ENCODE measurements at regions not wholly inside any gene's neighbourhood (a gene's known extent, or its start where the extent isn't known, plus 50 kb on each side); places are given as distances from the start of the nearest gene placed in this dataset.

DNA sequence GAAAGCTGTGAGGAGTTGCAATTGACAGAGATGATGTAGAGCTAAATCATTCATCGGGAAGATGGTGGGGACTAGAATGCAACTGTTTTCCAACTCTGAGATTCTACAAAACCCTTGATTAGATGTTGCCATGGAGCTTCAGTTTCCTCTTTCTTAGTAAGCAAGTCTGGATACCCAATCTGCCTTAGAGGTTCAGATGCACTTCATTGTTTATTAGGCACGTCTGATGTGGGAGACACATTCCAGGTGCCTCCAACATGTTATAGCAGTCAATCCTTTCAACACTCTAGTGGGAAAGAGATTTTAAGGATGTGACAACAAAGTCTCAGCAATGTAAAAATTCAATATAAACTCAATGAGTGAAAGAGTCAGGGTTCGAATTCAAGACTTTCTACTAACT is 291.3 kb upstream of the PHYHIPL start:
- no peaks in the 10 kb centered on the region for H3K9me3 Mint-ChIP-seq
- H3K27me3 Mint-ChIP-seq (ENCODE audit: insufficient read depth, low read depth, poor library complexity), result no peaks in the 10 kb centered on the region
- Histone ChIP-seq H3K4me2 (no peak overlapping the region), H3K27me3 (ENCODE audit: insufficient read depth) (no peaks in the 10 kb centered on the region), H3K27ac (ENCODE audit: low read depth) (no peak overlapping the region), H3F3A (replicated peaks; ENCODE audit: low read depth) (no peaks in the 10 kb centered on the region), H3K79me2 (replicated peaks; ENCODE audit: insufficient read depth) (no peaks in the 10 kb centered on the region), H3K4me1 (ENCODE audit: insufficient read depth) (no peaks in the 10 kb centered on the region), H2AFZ (no peak overlapping the region), H3K9me2 (ENCODE audit: insufficient read depth) (no peaks in the 10 kb centered on the region), H4K20me1 (replicated peaks; ENCODE audit: insufficient read depth) (no peaks in the 10 kb centered on the region), H3K4me3 (no peak overlapping the region), H3K36me3 (ENCODE audit: insufficient read depth) (no peaks in the 10 kb centered on the region)
- H3K4me1 Mint-ChIP-seq, result no peaks in the 10 kb centered on the region
- H3K36me3 Mint-ChIP-seq (ENCODE audit: low read depth), result no peaks in the 10 kb centered on the region
- DNase-seq (ENCODE audit: low spot score), result no peak
- no peak for TF ChIP-seq POLR2AphosphoS5 (IDR thresholded peaks at IDR 0.05; ENCODE audit: low read depth)
- TF ChIP-seq CREB1 (CRISPR knock-in tag; IDR thresholded peaks at IDR 0.05; ENCODE audit: low read depth), result no peak
- no peak for TF ChIP-seq ZNF462 (CRISPR knock-in tag; IDR thresholded peaks at IDR 0.05)
- TF ChIP-seq ZNF331 (CRISPR knock-in tag; IDR thresholded peaks at IDR 0.05; ENCODE audit: low read depth), result no peak
- TF ChIP-seq JUNB (IDR thresholded peaks at IDR 0.05; ENCODE audit: unreplicated experiment), result no peak
- TF ChIP-seq CTCF (conservative IDR thresholded peaks at IDR 0.05; ENCODE audit: low read depth in 2 of 2), result no peak
- TF ChIP-seq EZH2 (IDR thresholded peaks at IDR 0.05; ENCODE audit: low read depth, unreplicated experiment), result no peak
- TF ChIP-seq NANOG (IDR thresholded peaks at IDR 0.05; ENCODE audit: borderline replicate concordance), result no peak
- TF ChIP-seq, protein P1, sequence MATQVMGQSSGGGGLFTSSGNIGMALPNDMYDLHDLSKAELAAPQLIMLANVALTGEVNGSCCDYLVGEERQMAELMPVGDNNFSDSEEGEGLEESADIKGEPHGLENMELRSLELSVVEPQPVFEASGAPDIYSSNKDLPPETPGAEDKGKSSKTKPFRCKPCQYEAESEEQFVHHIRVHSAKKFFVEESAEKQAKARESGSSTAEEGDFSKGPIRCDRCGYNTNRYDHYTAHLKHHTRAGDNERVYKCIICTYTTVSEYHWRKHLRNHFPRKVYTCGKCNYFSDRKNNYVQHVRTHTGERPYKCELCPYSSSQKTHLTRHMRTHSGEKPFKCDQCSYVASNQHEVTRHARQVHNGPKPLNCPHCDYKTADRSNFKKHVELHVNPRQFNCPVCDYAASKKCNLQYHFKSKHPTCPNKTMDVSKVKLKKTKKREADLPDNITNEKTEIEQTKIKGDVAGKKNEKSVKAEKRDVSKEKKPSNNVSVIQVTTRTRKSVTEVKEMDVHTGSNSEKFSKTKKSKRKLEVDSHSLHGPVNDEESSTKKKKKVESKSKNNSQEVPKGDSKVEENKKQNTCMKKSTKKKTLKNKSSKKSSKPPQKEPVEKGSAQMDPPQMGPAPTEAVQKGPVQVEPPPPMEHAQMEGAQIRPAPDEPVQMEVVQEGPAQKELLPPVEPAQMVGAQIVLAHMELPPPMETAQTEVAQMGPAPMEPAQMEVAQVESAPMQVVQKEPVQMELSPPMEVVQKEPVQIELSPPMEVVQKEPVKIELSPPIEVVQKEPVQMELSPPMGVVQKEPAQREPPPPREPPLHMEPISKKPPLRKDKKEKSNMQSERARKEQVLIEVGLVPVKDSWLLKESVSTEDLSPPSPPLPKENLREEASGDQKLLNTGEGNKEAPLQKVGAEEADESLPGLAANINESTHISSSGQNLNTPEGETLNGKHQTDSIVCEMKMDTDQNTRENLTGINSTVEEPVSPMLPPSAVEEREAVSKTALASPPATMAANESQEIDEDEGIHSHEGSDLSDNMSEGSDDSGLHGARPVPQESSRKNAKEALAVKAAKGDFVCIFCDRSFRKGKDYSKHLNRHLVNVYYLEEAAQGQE (IDR thresholded peaks at IDR 0.05; ENCODE audit: unreplicated experiment), result no peak
- TF ChIP-seq, protein P2, sequence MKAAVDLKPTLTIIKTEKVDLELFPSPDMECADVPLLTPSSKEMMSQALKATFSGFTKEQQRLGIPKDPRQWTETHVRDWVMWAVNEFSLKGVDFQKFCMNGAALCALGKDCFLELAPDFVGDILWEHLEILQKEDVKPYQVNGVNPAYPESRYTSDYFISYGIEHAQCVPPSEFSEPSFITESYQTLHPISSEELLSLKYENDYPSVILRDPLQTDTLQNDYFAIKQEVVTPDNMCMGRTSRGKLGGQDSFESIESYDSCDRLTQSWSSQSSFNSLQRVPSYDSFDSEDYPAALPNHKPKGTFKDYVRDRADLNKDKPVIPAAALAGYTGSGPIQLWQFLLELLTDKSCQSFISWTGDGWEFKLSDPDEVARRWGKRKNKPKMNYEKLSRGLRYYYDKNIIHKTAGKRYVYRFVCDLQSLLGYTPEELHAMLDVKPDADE (IDR thresholded peaks at IDR 0.05), result no peak
- no peak for TF ChIP-seq STAT1 (IDR thresholded peaks at IDR 0.05; ENCODE audit: unreplicated experiment)
- no peak for TF ChIP-seq ZNF114 (CRISPR knock-in tag; IDR thresholded peaks at IDR 0.05)
- no peak for TF ChIP-seq EZH2phosphoT487 (IDR thresholded peaks at IDR 0.05; ENCODE audit: unreplicated experiment)
- H3K4me3 Mint-ChIP-seq, result no peak overlapping the region
- H3K27ac Mint-ChIP-seq, result no peak overlapping the region
- no peak for ATAC-seq

Data from GM23338 (cell line).